ENCODE measurements at regions not wholly inside any gene's neighbourhood (a gene's known extent, or its start where the extent isn't known, plus 50 kb on each side); places are given as distances from the start of the nearest gene placed in this dataset.

DNA sequence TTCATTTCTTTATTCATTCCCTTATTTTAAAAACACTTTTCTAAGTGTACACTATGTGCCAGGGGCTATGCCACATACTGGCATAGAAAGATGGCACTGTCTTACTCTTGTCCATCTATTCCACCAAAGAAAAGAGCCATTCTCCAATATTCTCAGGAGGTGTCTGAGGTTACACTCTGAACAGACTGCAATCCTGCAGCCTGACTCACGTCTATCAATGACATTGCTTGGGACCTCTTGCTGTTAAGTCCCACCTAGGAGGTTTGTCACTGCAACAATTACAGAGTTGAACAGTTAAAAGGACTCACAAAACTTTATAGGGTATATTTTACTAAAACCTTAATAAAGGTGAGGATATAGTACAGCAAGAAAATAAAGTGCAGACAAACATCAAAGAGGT, 512.9 kb upstream of the HTR2A start:
- H3K27me3 ChIP-seq (ENCODE audit: control insufficient read depth in 2 of 2, insufficient read depth in 2 of 2, low read length in 2 of 2) = no peaks in the 10 kb centered on the region
- intact Hi-C loops (cut with micrococcal nuclease) = no loop called here
- H3K4me3 ChIP-seq (ENCODE audit: low read length) = no peak overlapping the region
- Mint-ChIP-seq H3K36me3 (no peaks in the 10 kb centered on the region), H3K27ac (no peak overlapping the region), H3K4me3 (no peak overlapping the region), H3K9me3 (no peaks in the 10 kb centered on the region), H3K4me1 (no peaks in the 10 kb centered on the region), H3K27me3 (peaks cover 0 to 9% (median 0%) of the 10 kb centered on the region in 5 donors)
- H3K36me3 ChIP-seq (ENCODE audit: control insufficient read depth in 2 of 3, insufficient read depth in 3 of 3, low read length in 3 of 3) = no peaks in the 10 kb centered on the region
- ChIA-PET POLR2A (no interaction called here), CTCF (no interaction called here)
- DNase-seq (no peak), ATAC-seq (no peak)
- no peak overlapping the region for H3K27ac ChIP-seq (ENCODE audit: low read depth, low read length)
- no peaks in the 10 kb centered on the region for H3K4me1 ChIP-seq (ENCODE audit: control insufficient read depth in 2 of 2, insufficient read depth in 2 of 2, low read length in 2 of 2)
- no peaks in the 10 kb centered on the region for H3K9me3 ChIP-seq (ENCODE audit: control insufficient read depth in 2 of 3, low read length in 3 of 3)

DNA sequence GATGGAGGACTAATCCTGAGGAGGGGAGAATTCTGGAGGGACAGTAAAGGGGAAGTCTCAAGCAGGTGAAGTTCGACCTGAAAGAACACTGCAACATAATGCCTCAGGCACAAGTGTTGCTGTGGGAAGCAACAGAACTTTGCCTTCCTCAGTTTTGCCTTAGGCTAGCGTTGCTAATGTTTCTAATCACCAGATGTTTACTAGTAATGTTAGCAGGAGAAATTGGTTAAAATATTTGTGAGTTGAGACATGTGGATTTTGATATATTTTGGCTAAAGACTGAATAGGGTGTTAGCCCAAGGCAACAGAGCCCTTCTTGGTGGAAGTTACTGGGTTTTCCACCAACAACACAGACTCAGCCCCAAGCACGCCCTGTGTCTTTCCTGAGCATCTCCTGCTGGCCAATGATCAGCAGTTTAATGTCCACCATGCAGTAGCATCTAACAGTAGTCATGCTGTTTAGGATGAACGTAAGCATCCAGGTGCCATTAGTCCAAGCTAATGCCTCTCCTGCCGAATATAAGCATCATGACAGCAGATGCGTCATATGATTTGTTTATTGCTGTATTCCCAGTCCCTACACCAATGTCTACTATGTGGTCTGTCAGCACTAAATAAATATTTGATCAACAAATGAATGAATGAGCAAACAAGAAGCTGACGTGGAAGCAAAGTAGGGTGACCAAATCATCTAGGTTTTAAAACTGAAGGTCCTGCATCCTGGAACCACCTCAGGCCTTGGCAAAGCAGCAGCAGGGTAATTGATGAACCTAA, 511.9 kb upstream of the HTR2A start:
- Mint-ChIP-seq H3K9me3 (no peaks in the 10 kb centered on the region), H3K27ac (no peak overlapping the region), H3K4me3 (no peak overlapping the region), H3K27me3 (peaks cover 0 to 9% (median 0%) of the 10 kb centered on the region in 5 donors), H3K36me3 (no peaks in the 10 kb centered on the region), H3K4me1 (no peaks in the 10 kb centered on the region)
- ATAC-seq (no peak), DNase-seq (no peak)
- intact Hi-C loops (cut with micrococcal nuclease) = no loop called here
- Histone ChIP-seq H3K4me1 (ENCODE audit: control insufficient read depth in 2 of 2, insufficient read depth in 2 of 2, low read length in 2 of 2) (no peaks in the 10 kb centered on the region), H3K9me3 (ENCODE audit: control insufficient read depth in 2 of 3, low read length in 3 of 3) (no peaks in the 10 kb centered on the region), H3K36me3 (ENCODE audit: control insufficient read depth in 2 of 3, insufficient read depth in 3 of 3, low read length in 3 of 3) (no peaks in the 10 kb centered on the region), H3K27me3 (ENCODE audit: control insufficient read depth in 2 of 2, insufficient read depth in 2 of 2, low read length in 2 of 2) (no peaks in the 10 kb centered on the region), H3K27ac (ENCODE audit: low read depth, low read length) (no peak overlapping the region), H3K4me3 (ENCODE audit: low read length) (no peak overlapping the region)
- ChIA-PET POLR2A (no interaction called here), CTCF (no interaction called here)

DNA sequence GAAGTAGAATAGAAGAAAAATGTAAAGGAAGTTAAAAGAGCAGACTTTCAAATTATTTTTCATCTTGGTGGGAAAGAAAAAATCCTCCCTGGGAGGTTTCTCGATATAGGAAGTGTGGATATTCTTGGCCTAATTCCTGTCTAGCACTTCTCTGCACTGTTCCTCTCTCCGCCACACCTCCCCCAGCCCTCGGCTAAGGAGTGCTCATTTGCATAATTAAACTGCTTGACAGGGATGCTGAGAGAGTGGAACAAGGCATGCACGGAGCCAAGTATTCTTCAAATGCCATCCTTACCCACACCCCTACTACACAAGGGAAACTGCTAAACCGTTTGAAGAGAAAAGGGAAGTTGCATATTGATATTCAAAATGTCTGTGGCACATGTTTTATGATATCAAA, 511.0 kb upstream of the HTR2A start:
- Histone ChIP-seq H3K27ac (ENCODE audit: low read depth, low read length) (no peak overlapping the region), H3K27me3 (ENCODE audit: control insufficient read depth in 2 of 2, insufficient read depth in 2 of 2, low read length in 2 of 2) (no peaks in the 10 kb centered on the region), H3K4me3 (ENCODE audit: low read length) (no peak overlapping the region), H3K4me1 (ENCODE audit: control insufficient read depth in 2 of 2, insufficient read depth in 2 of 2, low read length in 2 of 2) (no peaks in the 10 kb centered on the region), H3K9me3 (ENCODE audit: control insufficient read depth in 2 of 3, low read length in 3 of 3) (no peaks in the 10 kb centered on the region), H3K36me3 (ENCODE audit: control insufficient read depth in 2 of 3, insufficient read depth in 3 of 3, low read length in 3 of 3) (no peaks in the 10 kb centered on the region)
- ATAC-seq (no peak), DNase-seq (no peak)
- Mint-ChIP-seq H3K36me3 (no peaks in the 10 kb centered on the region), H3K4me1 (no peaks in the 10 kb centered on the region), H3K4me3 (no peak overlapping the region), H3K27me3 (peaks cover 0 to 9% (median 0%) of the 10 kb centered on the region in 5 donors), H3K9me3 (no peaks in the 10 kb centered on the region), H3K27ac (no peak overlapping the region)
- intact Hi-C loops (cut with micrococcal nuclease) = no loop called here
- CTCF ChIA-PET = no interaction called here
- POLR2A ChIA-PET = no interaction called here

DNA sequence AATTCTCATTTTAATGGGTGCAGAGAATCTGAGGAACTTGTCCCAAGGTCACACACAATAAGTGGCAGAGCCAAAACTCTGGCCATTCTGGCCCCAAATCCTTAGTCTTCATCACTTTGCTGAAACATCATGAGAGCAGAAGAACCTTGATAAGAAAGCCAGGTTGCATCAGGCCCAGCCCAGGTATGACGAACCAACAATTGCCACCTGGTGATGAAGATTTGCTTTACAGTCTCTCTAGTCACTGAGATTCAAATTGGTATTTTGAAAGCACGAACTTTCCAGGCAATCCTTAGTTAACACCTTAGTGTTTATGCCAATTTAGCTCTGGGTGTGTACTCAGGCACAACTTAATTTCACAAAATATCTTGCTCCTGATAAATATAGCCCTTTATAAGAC, 502.7 kb upstream of the HTR2A start:
- Mint-ChIP-seq H3K36me3 (no peaks in the 10 kb centered on the region), H3K4me3 (no peak overlapping the region), H3K4me1 (peaks cover 0 to 4% (median 0%) of the 10 kb centered on the region in 7 donors), H3K9me3 (peaks cover 0 to 4% (median 0%) of the 10 kb centered on the region in 11 donors), H3K27ac (no peak overlapping the region), H3K27me3 (peaks cover 0 to 6% (median 0%) of the 10 kb centered on the region in 5 donors)
- ATAC-seq = no peak
- DNase-seq = no peak
- Histone ChIP-seq H3K27ac (ENCODE audit: low read depth, low read length) (no peak overlapping the region), H3K4me1 (ENCODE audit: control insufficient read depth in 2 of 2, insufficient read depth in 2 of 2, low read length in 2 of 2) (no peaks in the 10 kb centered on the region), H3K9me3 (ENCODE audit: control insufficient read depth in 2 of 3, low read length in 3 of 3) (no peaks in the 10 kb centered on the region), H3K36me3 (ENCODE audit: control insufficient read depth in 2 of 3, insufficient read depth in 3 of 3, low read length in 3 of 3) (no peaks in the 10 kb centered on the region), H3K27me3 (ENCODE audit: control insufficient read depth in 2 of 2, insufficient read depth in 2 of 2, low read length in 2 of 2) (no peaks in the 10 kb centered on the region), H3K4me3 (ENCODE audit: low read length) (no peak overlapping the region)
- ChIA-PET CTCF (no interaction called here), POLR2A (no interaction called here)
- intact Hi-C loops (cut with micrococcal nuclease) = no loop called here

DNA sequence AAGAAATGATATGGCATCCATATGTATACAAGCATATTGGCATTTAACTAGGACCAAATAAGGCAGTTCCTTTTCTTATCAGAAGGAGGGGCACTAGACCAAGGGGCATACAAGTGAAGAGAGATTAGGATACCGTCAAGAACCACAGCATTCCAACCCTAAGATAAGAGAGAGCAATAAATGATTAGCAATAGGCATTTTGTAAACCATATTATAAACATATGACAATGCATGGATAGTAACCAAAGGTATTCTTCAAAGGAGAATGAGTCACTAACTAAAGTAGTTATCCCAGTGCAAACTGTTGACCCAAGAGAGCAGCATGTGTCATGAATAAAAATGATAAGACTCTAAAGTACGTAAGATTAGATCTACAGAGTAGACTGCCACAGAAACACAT, 500.9 kb upstream of the HTR2A start:
- intact Hi-C loops (cut with micrococcal nuclease) = no loop called here
- ChIA-PET POLR2A (no interaction called here), CTCF (no interaction called here)
- H3K9me3 Mint-ChIP-seq = peaks cover 0 to 5% (median 0%) of the 10 kb centered on the region in 11 donors
- no peak overlapping the region for H3K4me3 Mint-ChIP-seq
- ATAC-seq (no peak), DNase-seq (no peak)
- Histone ChIP-seq H3K27ac (ENCODE audit: low read depth, low read length) (no peak overlapping the region), H3K27me3 (ENCODE audit: control insufficient read depth in 2 of 2, insufficient read depth in 2 of 2, low read length in 2 of 2) (no peaks in the 10 kb centered on the region), H3K4me3 (ENCODE audit: low read length) (no peak overlapping the region), H3K9me3 (ENCODE audit: control insufficient read depth in 2 of 3, low read length in 3 of 3) (no peaks in the 10 kb centered on the region), H3K4me1 (ENCODE audit: control insufficient read depth in 2 of 2, insufficient read depth in 2 of 2, low read length in 2 of 2) (no peaks in the 10 kb centered on the region), H3K36me3 (ENCODE audit: control insufficient read depth in 2 of 3, insufficient read depth in 3 of 3, low read length in 3 of 3) (no peaks in the 10 kb centered on the region)
- H3K27me3 Mint-ChIP-seq = no peaks in the 10 kb centered on the region
- peaks cover 0 to 5% (median 0%) of the 10 kb centered on the region in 7 donors for H3K4me1 Mint-ChIP-seq
- H3K27ac Mint-ChIP-seq = no peak overlapping the region
- no peaks in the 10 kb centered on the region for H3K36me3 Mint-ChIP-seq

DNA sequence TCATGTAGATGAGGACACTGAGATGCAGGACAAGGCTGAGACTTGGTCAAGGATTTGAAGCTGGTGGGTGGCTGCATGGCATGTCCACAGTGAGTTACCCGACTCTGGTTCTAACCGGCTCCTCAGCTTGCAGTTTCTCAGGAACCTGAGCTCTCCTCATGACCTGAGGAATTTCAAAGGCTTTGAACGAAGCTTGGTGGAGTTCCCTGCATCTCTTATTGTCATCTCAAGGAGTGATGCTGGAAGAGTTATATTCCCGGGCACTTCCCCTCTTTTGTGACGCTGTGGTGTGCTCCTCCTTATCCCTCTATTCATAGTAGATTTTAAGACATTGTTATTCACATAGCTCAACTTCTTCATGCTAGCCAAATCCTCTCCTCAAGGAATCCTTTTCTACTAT, 500.1 kb upstream of the HTR2A start:
- DNase-seq = no peak
- no peak overlapping the region for H3K4me3 ChIP-seq (ENCODE audit: low read length)
- no peak overlapping the region for H3K27ac ChIP-seq (ENCODE audit: low read depth, low read length)
- Mint-ChIP-seq H3K36me3 (no peaks in the 10 kb centered on the region), H3K4me3 (no peak overlapping the region), H3K27ac (no peak overlapping the region), H3K9me3 (peaks cover 0 to 7% (median 2%) of the 10 kb centered on the region in 11 donors), H3K4me1 (peaks cover 0 to 5% (median 0%) of the 10 kb centered on the region in 7 donors), H3K27me3 (no peaks in the 10 kb centered on the region)
- H3K27me3 ChIP-seq (ENCODE audit: control insufficient read depth in 2 of 2, insufficient read depth in 2 of 2, low read length in 2 of 2) = no peaks in the 10 kb centered on the region
- no peaks in the 10 kb centered on the region for H3K4me1 ChIP-seq (ENCODE audit: control insufficient read depth in 2 of 2, insufficient read depth in 2 of 2, low read length in 2 of 2)
- intact Hi-C loops (cut with micrococcal nuclease) = no loop called here
- CTCF ChIA-PET = no interaction called here
- no peaks in the 10 kb centered on the region for H3K36me3 ChIP-seq (ENCODE audit: control insufficient read depth in 2 of 3, insufficient read depth in 3 of 3, low read length in 3 of 3)
- no peak for ATAC-seq
- POLR2A ChIA-PET = no interaction called here
- no peaks in the 10 kb centered on the region for H3K9me3 ChIP-seq (ENCODE audit: control insufficient read depth in 2 of 3, low read length in 3 of 3)

DNA sequence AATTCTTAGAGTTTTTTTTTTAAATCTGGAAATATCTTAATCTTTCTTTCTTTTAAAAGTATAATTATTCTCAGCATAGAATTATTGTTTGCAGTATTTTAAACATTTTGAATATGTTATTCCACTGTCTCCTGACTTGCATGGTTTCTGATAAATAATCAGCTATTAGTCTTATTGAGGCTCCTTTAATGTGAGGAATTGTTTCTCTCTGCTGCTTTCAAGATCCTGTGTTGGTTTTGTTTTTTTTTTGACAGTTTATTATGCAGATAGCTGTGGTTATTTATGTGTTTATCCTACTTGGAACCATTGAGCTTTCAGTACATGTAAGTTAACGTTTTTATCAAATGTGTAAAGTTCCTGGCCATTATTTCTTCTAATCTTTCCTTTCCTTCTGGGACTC, 477.9 kb upstream of the HTR2A start:
- H3K27ac Mint-ChIP-seq = no peak overlapping the region
- intact Hi-C loops (cut with micrococcal nuclease) = no loop called here
- no peak overlapping the region for H3K4me3 Mint-ChIP-seq
- DNase-seq (no peak), ATAC-seq (no peak)
- Histone ChIP-seq H3K36me3 (ENCODE audit: control insufficient read depth in 2 of 3, insufficient read depth in 3 of 3, low read length in 3 of 3) (no peaks in the 10 kb centered on the region), H3K27me3 (ENCODE audit: control insufficient read depth in 2 of 2, insufficient read depth in 2 of 2, low read length in 2 of 2) (no peaks in the 10 kb centered on the region), H3K4me3 (ENCODE audit: low read length) (no peak overlapping the region), H3K27ac (ENCODE audit: low read depth, low read length) (no peak overlapping the region), H3K9me3 (ENCODE audit: control insufficient read depth in 2 of 3, low read length in 3 of 3) (no peaks in the 10 kb centered on the region), H3K4me1 (ENCODE audit: control insufficient read depth in 2 of 2, insufficient read depth in 2 of 2, low read length in 2 of 2) (no peaks in the 10 kb centered on the region)
- no peaks in the 10 kb centered on the region for H3K4me1 Mint-ChIP-seq
- ChIA-PET POLR2A (no interaction called here), CTCF (no interaction called here)
- H3K36me3 Mint-ChIP-seq = no peaks in the 10 kb centered on the region
- H3K27me3 Mint-ChIP-seq = no peaks in the 10 kb centered on the region
- H3K9me3 Mint-ChIP-seq = peaks cover 2 to 17% (median 7%) of the 10 kb centered on the region in 11 donors

Measured in naive thymus-derived CD4-positive, alpha-beta T cell (primary cell).